OCI-LY3 (cell line): ENCODE measurements at regions not wholly inside any gene's neighbourhood (a gene's known extent, or its start where the extent isn't known, plus 50 kb on each side); places are given as distances from the start of the nearest gene placed in this dataset.

ENCODE experiments used
- H2AFZ ChIP-seq: fragments of 200-600, 300-600 bp; shearing (Covaris generic); 2 replicates; pipeline ENCODE4 v1.6.0; 2014; ENCODE audit warnings: antibody characterized with exemption, low read depth, low read length
- H3K27ac ChIP-seq: fragments of 200-600, 300-600 bp; sonication (generic); 2 replicates; pipeline ENCODE4 v1.5.1; 2014; ENCODE audit warnings: mild to moderate bottlenecking, low read length, moderate library complexity, mixed read lengths
- H3K27me3 ChIP-seq: fragments of 200-600, 300-600 bp; sonication (generic); 2 replicates; pipeline ENCODE4 v1.6.1; 2014; ENCODE audit warnings: low read depth, low read length, mixed read lengths
- H3K36me3 ChIP-seq: fragments of 200-600, 300-600 bp; sonication (generic); replicated peaks from 2 replicates; pipeline ENCODE3; 2014; ENCODE audit warnings: low read depth, low read length, mixed read lengths
- H3K4me1 ChIP-seq: fragments of 300-600, 200-600 bp; sonication (generic); 2 replicates; pipeline ENCODE4 v1.6.1; 2014; ENCODE audit warnings: low read length, mixed read lengths
- H3K4me2 ChIP-seq: fragments of 200-600, 300-600 bp; sonication (generic); 2 replicates; pipeline ENCODE4 v1.6.1; 2014; ENCODE audit warnings: low read length, mixed read lengths
- H3K4me3 ChIP-seq: fragments of 300-600, 200-600 bp; sonication (generic); 2 replicates; pipeline ENCODE4 v1.5.1; 2014; ENCODE audit warnings: antibody characterized with exemption, mild to moderate bottlenecking, low read length, moderate library complexity
- H3K79me2 ChIP-seq: fragments of 300-600, 200-600 bp; shearing (Covaris generic); 2 replicates; pipeline ENCODE4 v1.6.1; 2014; ENCODE audit warnings: mild to moderate bottlenecking, low read length, mixed read lengths
- H3K9ac ChIP-seq: fragments of 300-600, 200-600 bp; shearing (Covaris generic); 2 replicates; pipeline ENCODE4 v1.6.0; 2014; ENCODE audit warnings: mild to moderate bottlenecking, low read length, moderate library complexity
- H3K9me3 ChIP-seq: fragments of 200-600, 300-600 bp; shearing (Covaris generic); 2 replicates; pipeline ENCODE4 v1.6.1; 2014; ENCODE audit warnings: low read length, mixed read lengths; ENCODE audit not compliant: insufficient read depth
- H4K20me1 ChIP-seq: fragments of 200-600, 300-600 bp; sonication (generic); 2 replicates; pipeline ENCODE4 v1.6.1; 2016; ENCODE audit warnings: low read length, mixed read lengths; ENCODE audit not compliant: insufficient read depth
- EZH2phosphoT487 ChIP-seq: fragments of 200-600 bp; shearing (Covaris generic); IDR thresholded peaks from 2 replicates; pipeline ENCODE4 v1.6.1; 2018; ENCODE audit warnings: antibody characterized with exemption, mixed run types, low read depth
- TF ChIP-seq, protein P1 (sequence below): fragments of 200-600, 300-600 bp; sonication (generic); IDR thresholded peaks from 2 replicates; pipeline ENCODE4 v1.5.1; 2014; ENCODE audit warnings: antibody characterized with exemption, low read length, low read depth

DNA sequence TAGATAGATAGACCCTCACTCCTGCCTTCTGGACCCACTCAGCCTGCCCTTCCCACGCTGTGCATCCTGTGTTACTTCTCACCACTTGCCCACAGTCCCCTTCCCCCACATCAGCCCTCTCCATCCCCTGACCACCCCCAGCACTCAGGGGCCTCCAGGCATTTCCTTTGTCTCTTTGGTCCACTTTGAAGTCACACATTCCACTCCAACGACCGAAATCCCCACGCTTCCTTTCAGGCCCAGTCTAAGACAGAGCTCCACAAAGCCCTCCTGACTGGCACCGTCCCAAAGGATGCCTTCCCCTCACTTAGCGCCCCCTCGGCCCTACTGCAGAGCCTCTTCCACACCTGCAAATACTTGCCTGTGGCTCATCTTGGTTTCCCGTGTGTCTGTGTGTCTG lies 83.8 kb downstream of the FOXF2 start:
- H3K36me3 ChIP-seq, result no peaks in the 10 kb centered on the region
- peaks cover 41% of the 10 kb centered on the region for H3K4me1 ChIP-seq
- no peaks in the 10 kb centered on the region for H4K20me1 ChIP-seq
- no peak overlapping the region for H3K4me2 ChIP-seq
- no peak overlapping the region for H3K4me3 ChIP-seq
- no peak overlapping the region for H3K9ac ChIP-seq
- no peak for TF ChIP-seq EZH2phosphoT487
- TF ChIP-seq, protein P1, sequence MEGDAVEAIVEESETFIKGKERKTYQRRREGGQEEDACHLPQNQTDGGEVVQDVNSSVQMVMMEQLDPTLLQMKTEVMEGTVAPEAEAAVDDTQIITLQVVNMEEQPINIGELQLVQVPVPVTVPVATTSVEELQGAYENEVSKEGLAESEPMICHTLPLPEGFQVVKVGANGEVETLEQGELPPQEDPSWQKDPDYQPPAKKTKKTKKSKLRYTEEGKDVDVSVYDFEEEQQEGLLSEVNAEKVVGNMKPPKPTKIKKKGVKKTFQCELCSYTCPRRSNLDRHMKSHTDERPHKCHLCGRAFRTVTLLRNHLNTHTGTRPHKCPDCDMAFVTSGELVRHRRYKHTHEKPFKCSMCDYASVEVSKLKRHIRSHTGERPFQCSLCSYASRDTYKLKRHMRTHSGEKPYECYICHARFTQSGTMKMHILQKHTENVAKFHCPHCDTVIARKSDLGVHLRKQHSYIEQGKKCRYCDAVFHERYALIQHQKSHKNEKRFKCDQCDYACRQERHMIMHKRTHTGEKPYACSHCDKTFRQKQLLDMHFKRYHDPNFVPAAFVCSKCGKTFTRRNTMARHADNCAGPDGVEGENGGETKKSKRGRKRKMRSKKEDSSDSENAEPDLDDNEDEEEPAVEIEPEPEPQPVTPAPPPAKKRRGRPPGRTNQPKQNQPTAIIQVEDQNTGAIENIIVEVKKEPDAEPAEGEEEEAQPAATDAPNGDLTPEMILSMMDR, result no peak
- no peaks in the 10 kb centered on the region for H3K9me3 ChIP-seq
- H3K27me3 ChIP-seq, result no peaks in the 10 kb centered on the region
- no peaks in the 10 kb centered on the region for H3K79me2 ChIP-seq
- no peak overlapping the region for H2AFZ ChIP-seq
- H3K27ac ChIP-seq, result no peak overlapping the region

GRCh38 chr6:1473598-1473997 lies 84.2 kb downstream of the FOXF2 start:
- Histone ChIP-seq H3K4me1 (peaks cover 39% of the 10 kb centered on the region), H3K9me3 (no peaks in the 10 kb centered on the region), H3K4me2 (no peak overlapping the region), H4K20me1 (no peaks in the 10 kb centered on the region), H2AFZ (no peak overlapping the region), H3K27ac (no peak overlapping the region), H3K79me2 (no peaks in the 10 kb centered on the region), H3K4me3 (no peak overlapping the region), H3K27me3 (no peaks in the 10 kb centered on the region), H3K36me3 (no peaks in the 10 kb centered on the region), H3K9ac (no peak overlapping the region)
- no peak for TF ChIP-seq EZH2phosphoT487
- TF ChIP-seq, protein P1, result no peak

DNA sequence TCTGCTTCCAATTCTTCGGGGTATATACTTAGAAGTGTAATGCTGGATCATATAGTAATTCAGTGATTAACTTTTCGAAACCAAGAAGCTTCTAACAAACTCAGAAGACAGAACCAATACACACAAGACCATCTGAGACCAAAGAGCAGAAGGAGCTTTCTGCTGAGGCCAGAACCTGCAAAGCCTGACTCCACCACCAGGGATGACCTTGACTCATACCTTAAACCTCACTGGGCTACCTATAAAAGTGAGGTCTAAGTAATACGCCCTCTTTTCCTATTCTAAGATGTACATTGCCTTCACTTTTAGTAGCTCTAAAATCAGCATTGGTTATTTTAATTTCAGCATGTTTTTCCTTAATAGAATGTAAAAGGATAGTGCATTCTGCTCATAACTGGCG lies 84.8 kb downstream of the FOXF2 start:
- H2AFZ ChIP-seq, result no peak overlapping the region
- H3K4me2 ChIP-seq, result no peak overlapping the region
- no peak overlapping the region for H3K27ac ChIP-seq
- no peaks in the 10 kb centered on the region for H3K36me3 ChIP-seq
- no peaks in the 10 kb centered on the region for H4K20me1 ChIP-seq
- no peak overlapping the region for H3K9ac ChIP-seq
- no peaks in the 10 kb centered on the region for H3K9me3 ChIP-seq
- no peaks in the 10 kb centered on the region for H3K27me3 ChIP-seq
- no peaks in the 10 kb centered on the region for H3K79me2 ChIP-seq
- no peak overlapping the region for H3K4me3 ChIP-seq
- H3K4me1 ChIP-seq, result peaks cover 33% of the 10 kb centered on the region
- TF ChIP-seq, protein P1, result no peak
- TF ChIP-seq EZH2phosphoT487, result no peak

GRCh38 chr6:1475174-1475573 lies 85.8 kb downstream of the FOXF2 start:
- Histone ChIP-seq H3K4me2 (no peak overlapping the region), H3K27me3 (no peaks in the 10 kb centered on the region), H2AFZ (no peak overlapping the region), H3K9ac (no peak overlapping the region), H3K4me3 (no peak overlapping the region), H3K79me2 (no peaks in the 10 kb centered on the region), H3K27ac (no peak overlapping the region), H3K4me1 (peaks cover 23% of the 10 kb centered on the region), H3K9me3 (no peaks in the 10 kb centered on the region), H4K20me1 (no peaks in the 10 kb centered on the region), H3K36me3 (no peaks in the 10 kb centered on the region)
- TF ChIP-seq, protein P1, result no peak
- TF ChIP-seq EZH2phosphoT487, result no peak
